Gastroesophageal sphincter (tissue), 3 donors: ENCODE measurements at regions not wholly inside any gene's neighbourhood (a gene's known extent, or its start where the extent isn't known, plus 50 kb on each side); places are given as distances from the start of the nearest gene placed in this dataset.

Source experiments
- CTCF ChIP-seq, 4 experiments: fragments of 200-600 bp in 2 of 4; fragments of 450-650 bp in 2 of 4; sonication (generic) in 1 of 4; IDR thresholded peaks; one replicate each; pipeline ENCODE4 v1.5.1; 2017 to 2019; ENCODE audit warnings: antibody characterized with exemption in 4 of 4, mild to moderate bottlenecking in 2 of 4, moderate library complexity in 2 of 4
- EP300 ChIP-seq: sonication (generic); formaldehyde crosslinking; IDR thresholded peaks from one replicate; pipeline ENCODE4 v1.6.1; 2017; ENCODE audit warnings: antibody characterized with exemption, mild to moderate bottlenecking
- POLR2A ChIP-seq, 2 donors: fragments of 450-650 bp; IDR thresholded peaks; one replicate each; pipeline ENCODE4 v1.6.1; 2017; ENCODE audit warnings: antibody characterized with exemption in 2 of 2, mild to moderate bottlenecking in 2 of 2, moderate library complexity in 1 of 2
- POLR2AphosphoS5 ChIP-seq: sonication (generic); formaldehyde crosslinking; IDR thresholded peaks from one replicate; pipeline ENCODE4 v1.6.1; 2017; ENCODE audit warnings: antibody characterized with exemption

DNA sequence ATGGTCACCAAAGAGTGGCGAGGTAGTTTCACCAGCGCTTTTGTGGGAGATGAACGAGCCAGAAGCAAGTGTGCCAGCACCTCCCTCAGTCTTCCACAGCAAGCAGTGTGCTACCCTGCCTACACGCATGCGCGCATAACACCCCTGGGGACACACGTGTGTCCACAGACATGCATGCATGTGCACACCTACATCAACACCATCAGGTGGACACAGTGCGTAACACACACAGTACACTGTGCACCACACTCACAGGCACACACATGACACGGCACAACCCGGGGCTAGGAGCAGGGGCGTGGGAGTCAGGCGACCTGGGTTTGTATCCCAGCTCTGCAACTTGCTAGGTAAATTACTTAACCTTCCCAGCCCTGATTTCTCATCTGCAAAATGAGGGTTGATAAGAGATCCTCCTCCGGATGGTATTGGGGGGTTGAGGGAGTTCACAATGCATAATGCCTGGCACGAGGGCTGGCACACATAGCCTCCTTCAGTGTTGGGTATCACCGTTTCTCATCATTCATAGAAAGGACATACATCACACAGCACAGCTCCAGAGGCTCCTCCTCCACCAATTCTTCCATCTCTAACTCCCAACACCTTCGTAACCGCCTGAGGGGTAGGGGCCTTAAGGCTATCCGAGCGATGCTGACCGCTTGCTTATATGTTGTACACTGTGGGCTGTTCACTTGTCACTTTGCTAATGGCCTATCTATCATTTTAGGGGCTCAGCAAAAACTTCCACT is 174.9 kb downstream of the SMAD6 start:
- TF ChIP-seq CTCF (IDR thresholded peaks at IDR 0.05) (no peak), POLR2A (IDR thresholded peaks at IDR 0.05) (no peak), POLR2AphosphoS5 (no peak), EP300 (no peak)
